Central memory CD4-positive, alpha-beta T cell (primary cell): ENCODE measurements at regions not wholly inside any gene's neighbourhood (a gene's known extent, or its start where the extent isn't known, plus 50 kb on each side); places are given as distances from the start of the nearest gene placed in this dataset.
"Not testable (repeated sequence)": the region's sequence is repeated elsewhere in the genome, so short reads cannot be mapped to it uniquely, and the experiment has no call there.

Source experiments
- DNase-seq: peaks from one replicate; pipeline ENCODE4 v3.0.0; 2022

GRCh38 chr5:138702166-138703077 lies 50.8 kb upstream of the CTNNA1 start:
- DNase-seq, result no peak

- no peak for DNase-seq
These were observed 51.5 kb upstream of the CTNNA1 start for GRCh38 chr5:138701678-138702077.

GRCh38 chr5:138700581-138701362 lies 52.5 kb upstream of the CTNNA1 start:
- no peak for DNase-seq

- no peak for DNase-seq
These were observed 53.7 kb upstream of the CTNNA1 start for GRCh38 chr5:138699482-138699881.

- no peak for DNase-seq
These were observed 54.5 kb upstream of the CTNNA1 start for GRCh38 chr5:138698713-138699112.

- DNase-seq, result no peak
These were observed 55.4 kb upstream of the CTNNA1 start for GRCh38 chr5:138697720-138698360.

- no peak for DNase-seq
These were observed 56.7 kb upstream of the CTNNA1 start for GRCh38 chr5:138696501-138696900.

- DNase-seq, result no peak
These were observed 57.4 kb upstream of the CTNNA1 start for GRCh38 chr5:138695781-138696180.

GRCh38 chr5:138694146-138694545 lies 59.1 kb upstream of the CTNNA1 start:
- no peak for DNase-seq

GRCh38 chr5:138692370-138692769 lies 60.9 kb upstream of the CTNNA1 start:
- no peak for DNase-seq

GRCh38 chr5:138686668-138687067 lies 66.6 kb upstream of the CTNNA1 start:
- DNase-seq, result no peak

GRCh38 chr5:138685193-138685745 lies 68.0 kb upstream of the CTNNA1 start:
- DNase-seq, result no peak

- DNase-seq, result not testable (repeated sequence)
These were observed 70.8 kb upstream of the CTNNA1 start for GRCh38 chr5:138682462-138682861.

GRCh38 chr5:138678826-138679225 lies 74.4 kb upstream of the CTNNA1 start:
- not testable (repeated sequence) for DNase-seq

- no peak for DNase-seq
These were observed 75.4 kb upstream of the CTNNA1 start for GRCh38 chr5:138677782-138678181.

- DNase-seq, result no peak
These were observed 76.5 kb upstream of the CTNNA1 start for GRCh38 chr5:138676556-138677193.

GRCh38 chr5:138676002-138676401 lies 77.2 kb upstream of the CTNNA1 start:
- no peak for DNase-seq

- DNase-seq, result peak; percentile 66
These were observed 84.5 kb upstream of the CTNNA1 start for GRCh38 chr5:138668451-138669380.

GRCh38 chr5:138667782-138668331 lies 85.4 kb upstream of the CTNNA1 start:
- not testable (repeated sequence) for DNase-seq

- DNase-seq, result no peak
These were observed 86.9 kb upstream of the CTNNA1 start for GRCh38 chr5:138666226-138666742.

- DNase-seq, result no peak
These were observed 88.0 kb upstream of the CTNNA1 start for GRCh38 chr5:138665261-138665660.
